Caco-2 (cell line): ENCODE measurements at regions not wholly inside any gene's neighbourhood (a gene's known extent, or its start where the extent isn't known, plus 50 kb on each side); places are given as distances from the start of the nearest gene placed in this dataset.

Source experiments
- BruUV-seq: library from RNA; stranded (reverse); fragments of 400-500 nt; replicated peaks from 2 replicates; lab custom pipeline; 2021; lab: Mats Ljungman, UMichigan
- CTCF ChIA-PET: fragments of 300-600 bp; sonication (Branson Sonifier 250); formaldehyde crosslinking; loops from one replicate; lab custom pipeline; 2022; ENCODE audit warnings: antibody characterized with exemption; lab: Charles Lee
- POLR2A ChIA-PET: fragments of 300-600 bp; sonication (Branson Sonifier 250); formaldehyde crosslinking; loops from one replicate; lab custom pipeline; 2022; ENCODE audit warnings: antibody characterized with exemption; lab: Charles Lee
- DNase-seq, 2 experiments: peaks; one replicate each; pipeline versions ENCODE4 v3.0.0 to v3.0.0-alpha.2; 2020 to 2022
- H3K27me3 ChIP-seq: replicated peaks from 2 replicates; pipeline ENCODE4 v1.6.0; 2011; ENCODE audit warnings: low read length; ENCODE audit not compliant: control insufficient read depth, insufficient read depth
- H3K36me3 ChIP-seq: 2 replicates; pipeline ENCODE4 v1.5.1; 2011; ENCODE audit warnings: low read length; ENCODE audit not compliant: control insufficient read depth, insufficient read depth
- H3K4me1 ChIP-seq: fragments of 250-450 bp; sonication (Bioruptor Pico); 2 replicates; pipeline ENCODE4 v1.5.1; 2020; ENCODE audit warnings: mild to moderate bottlenecking
- H3K4me3 ChIP-seq: 2 replicates; pipeline ENCODE4 v1.5.1; 2011; ENCODE audit warnings: low read depth, mild to moderate bottlenecking, control low read depth, low read length
- H3K9me3 ChIP-seq: fragments of 250-450 bp; sonication (Bioruptor Pico); 2 replicates; pipeline ENCODE4 v1.5.1; 2020; ENCODE audit warnings: mild to moderate bottlenecking, moderate library complexity
- H3K27ac Mint-ChIP-seq: one replicate; pipeline ENCODE4 v1.8.0; 2022; ENCODE audit warnings: mixed read lengths; ENCODE audit not compliant: unreplicated experiment
- H3K27me3 Mint-ChIP-seq: one replicate; pipeline ENCODE4 v1.8.0; 2022; ENCODE audit warnings: mixed read lengths; ENCODE audit not compliant: insufficient read depth, unreplicated experiment
- H3K36me3 Mint-ChIP-seq: one replicate; pipeline ENCODE4 v1.8.0; 2022; ENCODE audit warnings: mild to moderate bottlenecking, mixed read lengths; ENCODE audit not compliant: insufficient read depth, unreplicated experiment
- H3K4me1 Mint-ChIP-seq: one replicate; pipeline ENCODE4 v1.8.0; 2022; ENCODE audit warnings: low read depth, mixed read lengths; ENCODE audit not compliant: unreplicated experiment
- H3K4me3 Mint-ChIP-seq: one replicate; pipeline ENCODE4 v1.8.0; 2022; ENCODE audit warnings: mild to moderate bottlenecking, moderate library complexity, mixed read lengths; ENCODE audit not compliant: unreplicated experiment
- H3K9me3 Mint-ChIP-seq: one replicate; pipeline ENCODE4 v1.8.0; 2022; ENCODE audit warnings: mixed read lengths; ENCODE audit not compliant: unreplicated experiment
- CTCF ChIP-seq, 2 experiments: fragments of 200-600 bp in 1 of 2; IDR thresholded peaks; 1 replicate in 1 of 2; 2 replicates in 1 of 2; pipeline versions ENCODE4 v1.5.1 to v1.8.0; 2011 to 2022; ENCODE audit warnings: antibody characterized with exemption in 1 of 2, control low read depth in 1 of 2, inconsistent platforms in 1 of 2, low read depth in 1 of 2, low read length in 1 of 2, mild to moderate bottlenecking in 1 of 2, moderate library complexity in 1 of 2; ENCODE audit not compliant: insufficient read depth in 1 of 2, severe bottlenecking in 1 of 2, unreplicated experiment in 1 of 2
- intact Hi-C: fragments of 100-400 bp; cut with micrococcal nuclease; formaldehyde crosslinking; loops from one replicate; pipeline ENCODE4 v1.10.0; 2022; ENCODE audit not compliant: unreplicated experiment

- CTCF ChIA-PET: no interaction called here
- BruUV-seq: no TSS peak
Measured at GRCh38 chr2:114231921-114232320, 210.5 kb upstream of the DPP10 start.

GRCh38 chr2:114237331-114237730 is 205.1 kb upstream of the DPP10 start:
- TF ChIP-seq CTCF (IDR thresholded peaks at IDR 0.05; ENCODE audit: insufficient read depth in 1 of 2, low read depth in 1 of 2, low read length in 1 of 2, severe bottlenecking in 1 of 2, unreplicated experiment in 1 of 2): no peak
- Histone ChIP-seq H3K27me3 (no peaks in the 10 kb centered on the region), H3K36me3 (no peaks in the 10 kb centered on the region), H3K4me1 (no peaks in the 10 kb centered on the region), H3K4me3 (no peak overlapping the region), H3K9me3 (no peaks in the 10 kb centered on the region)
- H3K27me3 Mint-ChIP-seq: no peaks in the 10 kb centered on the region
- H3K4me3 Mint-ChIP-seq: no peak overlapping the region
- DNase-seq: no peak
- ChIA-PET POLR2A (no interaction called here), CTCF (no interaction called here)
- no TSS peak for BruUV-seq
- intact Hi-C loops: no loop called here
- H3K9me3 Mint-ChIP-seq: no peaks in the 10 kb centered on the region
- H3K27ac Mint-ChIP-seq: no peak overlapping the region
- no peaks in the 10 kb centered on the region for H3K4me1 Mint-ChIP-seq
- no peaks in the 10 kb centered on the region for H3K36me3 Mint-ChIP-seq

More at GRCh38 chr2:114231921-114232320, 210.5 kb upstream of the DPP10 start:
- H3K4me1 ChIP-seq: no peaks in the 10 kb centered on the region
- TF ChIP-seq CTCF (IDR thresholded peaks at IDR 0.05; ENCODE audit: insufficient read depth in 1 of 2, low read depth in 1 of 2, low read length in 1 of 2, severe bottlenecking in 1 of 2, unreplicated experiment in 1 of 2): no peak
- H3K27me3 ChIP-seq: no peaks in the 10 kb centered on the region
- H3K9me3 Mint-ChIP-seq: peaks cover 14% of the 10 kb centered on the region
- H3K27ac Mint-ChIP-seq: no peak overlapping the region
- no peaks in the 10 kb centered on the region for H3K36me3 Mint-ChIP-seq
- H3K4me1 Mint-ChIP-seq: no peaks in the 10 kb centered on the region
- H3K9me3 ChIP-seq: no peaks in the 10 kb centered on the region
- H3K4me3 ChIP-seq: no peak overlapping the region
- H3K4me3 Mint-ChIP-seq: no peak overlapping the region
- no peaks in the 10 kb centered on the region for H3K27me3 Mint-ChIP-seq
- intact Hi-C loops: no loop called here
- no peaks in the 10 kb centered on the region for H3K36me3 ChIP-seq
- POLR2A ChIA-PET: no interaction called here
- no peak for DNase-seq

GRCh38 chr2:114238910-114239559 is 203.4 kb upstream of the DPP10 start:
- ChIA-PET POLR2A (no interaction called here), CTCF (no interaction called here)
- no TSS peak for BruUV-seq
- Mint-ChIP-seq H3K27me3 (no peaks in the 10 kb centered on the region), H3K36me3 (no peaks in the 10 kb centered on the region), H3K4me3 (no peak overlapping the region), H3K27ac (no peak overlapping the region), H3K4me1 (no peaks in the 10 kb centered on the region), H3K9me3 (no peaks in the 10 kb centered on the region)
- TF ChIP-seq CTCF (IDR thresholded peaks at IDR 0.05; ENCODE audit: insufficient read depth in 1 of 2, low read depth in 1 of 2, low read length in 1 of 2, severe bottlenecking in 1 of 2, unreplicated experiment in 1 of 2): no peak
- Histone ChIP-seq H3K4me3 (no peak overlapping the region), H3K9me3 (no peaks in the 10 kb centered on the region), H3K36me3 (no peaks in the 10 kb centered on the region), H3K4me1 (no peaks in the 10 kb centered on the region), H3K27me3 (no peaks in the 10 kb centered on the region)
- intact Hi-C loops: no loop called here
- no peak for DNase-seq
